GM23338 (cell line): ENCODE measurements at regions not wholly inside any gene's neighbourhood (a gene's known extent, or its start where the extent isn't known, plus 50 kb on each side); places are given as distances from the start of the nearest gene placed in this dataset.

Experiments used
- ATAC-seq: fragments of 200-7000 bp; cut with Tn5 transposase; 3 replicates; pipeline ENCODE4 v1.9.1; 2020
- DNase-seq: peaks from one replicate; pipeline ENCODE4 v3.0.0-alpha.2; 2015; ENCODE audit warnings: low spot score
- H2AFZ ChIP-seq: fragments of 200-600 bp; sonication (generic); 2 replicates; pipeline ENCODE4 v1.8.0; 2016; ENCODE audit warnings: antibody characterized with exemption, mild to moderate bottlenecking, moderate library complexity
- H3F3A ChIP-seq: fragments of 200-600 bp; sonication (generic); replicated peaks from 2 replicates; pipeline ENCODE4 v1.8.0; 2017; ENCODE audit warnings: antibody characterized with exemption, mixed run types, low read depth
- H3K27ac ChIP-seq: fragments of 200-600 bp; sonication (generic); 2 replicates; pipeline ENCODE4 v1.6.1; 2016; ENCODE audit warnings: low read depth
- H3K27me3 ChIP-seq: fragments of 200-600 bp; sonication (generic); 2 replicates; pipeline ENCODE4 v1.8.0; 2016; ENCODE audit warnings: mild to moderate bottlenecking, mixed run types, moderate library complexity; ENCODE audit not compliant: insufficient read depth
- H3K36me3 ChIP-seq: fragments of 200-600 bp; sonication (generic); 2 replicates; pipeline ENCODE4 v1.8.0; 2016; ENCODE audit warnings: mild to moderate bottlenecking; ENCODE audit not compliant: insufficient read depth
- H3K4me1 ChIP-seq: fragments of 200-600 bp; sonication (generic); 2 replicates; pipeline ENCODE4 v1.8.0; 2016; ENCODE audit warnings: mild to moderate bottlenecking, moderate library complexity; ENCODE audit not compliant: insufficient read depth
- H3K4me2 ChIP-seq: fragments of 200-600 bp; sonication (generic); 2 replicates; pipeline ENCODE4 v1.7.1; 2017; ENCODE audit warnings: mixed run types
- H3K4me3 ChIP-seq: fragments of 200-600 bp; sonication (generic); 2 replicates; pipeline ENCODE4 v1.6.1; 2016; ENCODE audit warnings: mixed run types
- H3K79me2 ChIP-seq: fragments of 200-600 bp; sonication (generic); replicated peaks from 2 replicates; pipeline ENCODE4 v1.8.0; 2017; ENCODE audit warnings: mild to moderate bottlenecking; ENCODE audit not compliant: insufficient read depth
- H3K9me2 ChIP-seq: fragments of 200-600 bp; sonication (generic); 2 replicates; pipeline ENCODE4 v1.8.0; 2017; ENCODE audit not compliant: insufficient read depth
- H4K20me1 ChIP-seq: fragments of 200-600 bp; sonication (generic); replicated peaks from 2 replicates; pipeline ENCODE4 v1.8.0; 2017; ENCODE audit warnings: mild to moderate bottlenecking; ENCODE audit not compliant: insufficient read depth
- H3K27ac Mint-ChIP-seq: 2 replicates; pipeline ENCODE4 v1.8.0; 2020; ENCODE audit warnings: inconsistent platforms, mild to moderate bottlenecking, moderate library complexity, mixed read lengths
- H3K27me3 Mint-ChIP-seq: 3 replicates; pipeline ENCODE4 v1.8.0; 2022; ENCODE audit warnings: low read depth, mild to moderate bottlenecking, moderate library complexity, mixed read lengths, inconsistent platforms; ENCODE audit not compliant: insufficient read depth, poor library complexity
- H3K36me3 Mint-ChIP-seq: 3 replicates; pipeline ENCODE4 v1.8.0; 2021; ENCODE audit warnings: low read depth, mild to moderate bottlenecking, inconsistent platforms, moderate library complexity, mixed read lengths
- H3K4me1 Mint-ChIP-seq: 3 replicates; pipeline ENCODE4 v1.8.0; 2020; ENCODE audit warnings: mild to moderate bottlenecking, inconsistent platforms, mixed read lengths
- H3K4me3 Mint-ChIP-seq: 3 replicates; pipeline ENCODE4 v1.8.0; 2021; ENCODE audit warnings: moderate library complexity, mild to moderate bottlenecking, inconsistent platforms, mixed read lengths
- H3K9me3 Mint-ChIP-seq: 3 replicates; pipeline ENCODE4 v1.8.0; 2020; ENCODE audit warnings: moderate library complexity, mild to moderate bottlenecking, inconsistent platforms, mixed read lengths
- CREB1 ChIP-seq: fragments of 250-450 bp; sonication (Bioruptor Pico); IDR thresholded peaks from 2 replicates; pipeline ENCODE4 v1.5.0; 2020; ENCODE audit warnings: low read depth, mild to moderate bottlenecking, moderate library complexity
- EZH2 ChIP-seq: fragments of 200-600 bp; sonication (generic); IDR thresholded peaks from one replicate; pipeline ENCODE4 v1.8.0; 2017; ENCODE audit warnings: antibody characterized with exemption, mild to moderate bottlenecking, low read depth; ENCODE audit not compliant: unreplicated experiment
- EZH2phosphoT487 ChIP-seq: fragments of 200-600 bp; sonication (generic); IDR thresholded peaks from one replicate; pipeline ENCODE4 v1.8.1; 2018; ENCODE audit warnings: antibody characterized with exemption; ENCODE audit not compliant: unreplicated experiment
- NANOG ChIP-seq: IDR thresholded peaks from 2 replicates; pipeline ENCODE4 v1.6.1; 2016; ENCODE audit warnings: antibody characterized with exemption, borderline replicate concordance
- POLR2AphosphoS5 ChIP-seq: IDR thresholded peaks from 2 replicates; pipeline ENCODE4 v1.6.1; 2016; ENCODE audit warnings: antibody characterized with exemption, low read depth
- STAT1 ChIP-seq: IDR thresholded peaks from one replicate; pipeline ENCODE4 v1.6.1; 2016; ENCODE audit warnings: antibody characterized with exemption; ENCODE audit not compliant: unreplicated experiment
- ZNF331 ChIP-seq: fragments of 250-450 bp; sonication (Bioruptor Pico); IDR thresholded peaks from 2 replicates; pipeline ENCODE4 v1.5.0; 2020; ENCODE audit warnings: low read depth, mild to moderate bottlenecking, moderate library complexity
- ZNF462 ChIP-seq: fragments of 250-450 bp; sonication (Bioruptor Pico); IDR thresholded peaks from 2 replicates; pipeline ENCODE4 v1.5.0; 2020; ENCODE audit warnings: mild to moderate bottlenecking, moderate library complexity
- TF ChIP-seq, protein P1 (sequence below): IDR thresholded peaks from 2 replicates; pipeline ENCODE4 v1.6.1; 2016; ENCODE audit warnings: antibody characterized with exemption
- TF ChIP-seq, protein P2 (sequence below): IDR thresholded peaks from one replicate; pipeline ENCODE4 v1.6.1; 2018; ENCODE audit warnings: antibody characterized with exemption; ENCODE audit not compliant: unreplicated experiment

- TF ChIP-seq EZH2phosphoT487, result no peak
- TF ChIP-seq, protein P1, sequence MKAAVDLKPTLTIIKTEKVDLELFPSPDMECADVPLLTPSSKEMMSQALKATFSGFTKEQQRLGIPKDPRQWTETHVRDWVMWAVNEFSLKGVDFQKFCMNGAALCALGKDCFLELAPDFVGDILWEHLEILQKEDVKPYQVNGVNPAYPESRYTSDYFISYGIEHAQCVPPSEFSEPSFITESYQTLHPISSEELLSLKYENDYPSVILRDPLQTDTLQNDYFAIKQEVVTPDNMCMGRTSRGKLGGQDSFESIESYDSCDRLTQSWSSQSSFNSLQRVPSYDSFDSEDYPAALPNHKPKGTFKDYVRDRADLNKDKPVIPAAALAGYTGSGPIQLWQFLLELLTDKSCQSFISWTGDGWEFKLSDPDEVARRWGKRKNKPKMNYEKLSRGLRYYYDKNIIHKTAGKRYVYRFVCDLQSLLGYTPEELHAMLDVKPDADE, result no peak
- TF ChIP-seq, protein P2, sequence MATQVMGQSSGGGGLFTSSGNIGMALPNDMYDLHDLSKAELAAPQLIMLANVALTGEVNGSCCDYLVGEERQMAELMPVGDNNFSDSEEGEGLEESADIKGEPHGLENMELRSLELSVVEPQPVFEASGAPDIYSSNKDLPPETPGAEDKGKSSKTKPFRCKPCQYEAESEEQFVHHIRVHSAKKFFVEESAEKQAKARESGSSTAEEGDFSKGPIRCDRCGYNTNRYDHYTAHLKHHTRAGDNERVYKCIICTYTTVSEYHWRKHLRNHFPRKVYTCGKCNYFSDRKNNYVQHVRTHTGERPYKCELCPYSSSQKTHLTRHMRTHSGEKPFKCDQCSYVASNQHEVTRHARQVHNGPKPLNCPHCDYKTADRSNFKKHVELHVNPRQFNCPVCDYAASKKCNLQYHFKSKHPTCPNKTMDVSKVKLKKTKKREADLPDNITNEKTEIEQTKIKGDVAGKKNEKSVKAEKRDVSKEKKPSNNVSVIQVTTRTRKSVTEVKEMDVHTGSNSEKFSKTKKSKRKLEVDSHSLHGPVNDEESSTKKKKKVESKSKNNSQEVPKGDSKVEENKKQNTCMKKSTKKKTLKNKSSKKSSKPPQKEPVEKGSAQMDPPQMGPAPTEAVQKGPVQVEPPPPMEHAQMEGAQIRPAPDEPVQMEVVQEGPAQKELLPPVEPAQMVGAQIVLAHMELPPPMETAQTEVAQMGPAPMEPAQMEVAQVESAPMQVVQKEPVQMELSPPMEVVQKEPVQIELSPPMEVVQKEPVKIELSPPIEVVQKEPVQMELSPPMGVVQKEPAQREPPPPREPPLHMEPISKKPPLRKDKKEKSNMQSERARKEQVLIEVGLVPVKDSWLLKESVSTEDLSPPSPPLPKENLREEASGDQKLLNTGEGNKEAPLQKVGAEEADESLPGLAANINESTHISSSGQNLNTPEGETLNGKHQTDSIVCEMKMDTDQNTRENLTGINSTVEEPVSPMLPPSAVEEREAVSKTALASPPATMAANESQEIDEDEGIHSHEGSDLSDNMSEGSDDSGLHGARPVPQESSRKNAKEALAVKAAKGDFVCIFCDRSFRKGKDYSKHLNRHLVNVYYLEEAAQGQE, result no peak
- no peak for TF ChIP-seq POLR2AphosphoS5
These were observed 312.4 kb upstream of the TBX3 start (continued) for GRCh38 chr12:114996382-114996781.

DNA sequence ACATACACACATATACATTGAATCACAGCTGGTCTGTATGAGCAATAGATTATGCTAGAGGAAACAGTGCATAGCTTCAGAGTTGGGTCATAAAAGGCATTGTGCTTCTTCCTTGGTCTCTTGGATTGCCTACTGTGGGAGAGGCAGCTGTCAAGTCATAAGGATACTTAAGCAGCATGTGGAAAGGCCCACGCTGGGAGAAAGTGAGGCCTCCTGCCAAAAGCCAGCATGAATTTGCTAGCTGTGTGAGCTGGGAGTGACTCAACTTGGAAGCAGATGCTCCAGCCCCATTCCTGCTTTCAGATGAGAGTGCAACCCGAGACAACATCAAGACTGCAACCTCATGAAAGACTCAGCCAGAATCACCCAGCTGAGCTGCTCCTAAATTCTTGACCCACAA lies 311.9 kb upstream of the TBX3 start:
- Histone ChIP-seq H3K36me3 (no peaks in the 10 kb centered on the region), H4K20me1 (no peaks in the 10 kb centered on the region), H3K4me1 (peaks cover 7% of the 10 kb centered on the region), H3K9me2 (0 out of 2 replicates have a peak, but pooled peaks cover 5% of the 10 kb centered on the region), H3K27ac (no peak overlapping the region), H3K4me2 (no peak overlapping the region), H2AFZ (no peak overlapping the region), H3F3A (no peaks in the 10 kb centered on the region), H3K79me2 (no peaks in the 10 kb centered on the region), H3K4me3 (no peak overlapping the region), H3K27me3 (no peaks in the 10 kb centered on the region)
- Mint-ChIP-seq H3K4me3 (no peak overlapping the region), H3K9me3 (peaks cover 16% of the 10 kb centered on the region), H3K36me3 (peaks cover 12% of the 10 kb centered on the region; the same call in 2 of the 3 replicates), H3K4me1 (peaks cover 10% of the 10 kb centered on the region; the same call in 2 of the 3 replicates), H3K27me3 (no peaks in the 10 kb centered on the region), H3K27ac (no peak overlapping the region)
- DNase-seq (no peak), ATAC-seq (no peak)
- TF ChIP-seq EZH2 (no peak), POLR2AphosphoS5 (no peak), NANOG (no peak), STAT1 (no peak), EZH2phosphoT487 (no peak), ZNF331 (CRISPR knock-in tag) (no peak), ZNF462 (no peak), CREB1 (CRISPR knock-in tag) (no peak)
- TF ChIP-seq, protein P1, result no peak
